Spleen (tissue), 11 donors: ENCODE measurements at regions not wholly inside any gene's neighbourhood (a gene's known extent, or its start where the extent isn't known, plus 50 kb on each side); places are given as distances from the start of the nearest gene placed in this dataset.

Experiments used
- DNase-seq: peaks from one replicate; pipeline ENCODE4 v3.0.0-alpha.2; 2020
- H3K27ac ChIP-seq, 8 donors: fragments of 200-600 bp; sonication (generic) in 7 of 8; 1 replicate in 4 of 8; 2 replicates in 4 of 8; pipeline versions ENCODE4 v1.5.0 to v1.8.0; 2016 to 2021; ENCODE audit warnings: inconsistent platforms in 4 of 8, mild to moderate bottlenecking in 4 of 8, moderate library complexity in 1 of 8
- H3K27me3 ChIP-seq, 7 donors: fragments of 200-600 bp; sonication (generic) in 6 of 7; replicated peaks in 1 of 7; 1 replicate in 4 of 7; 2 replicates in 3 of 7; pipeline versions ENCODE4 v1.5.0 to v1.8.0; 2016 to 2021; ENCODE audit warnings: inconsistent platforms in 3 of 7, mild to moderate bottlenecking in 1 of 7
- H3K36me3 ChIP-seq, 6 donors: fragments of 200-600 bp; sonication (generic) in 5 of 6; 1 replicate in 4 of 6; 2 replicates in 2 of 6; pipeline versions ENCODE4 v1.5.0 to v1.8.0; 2016 to 2021; ENCODE audit warnings: inconsistent platforms in 2 of 6
- H3K4me1 ChIP-seq, 6 donors: fragments of 200-600 bp; sonication (generic) in 5 of 6; 1 replicate in 3 of 6; 2 replicates in 3 of 6; pipeline versions ENCODE4 v1.5.0 to v1.8.0; 2016 to 2021; ENCODE audit warnings: inconsistent platforms in 3 of 6
- H3K4me3 ChIP-seq, 8 donors: fragments of 200-600 bp; sonication (generic) in 7 of 8; 1 replicate in 4 of 8; 2 replicates in 4 of 8; pipeline versions ENCODE4 v1.5.0 to v1.8.0; 2016 to 2021; ENCODE audit warnings: inconsistent platforms in 4 of 8, mild to moderate bottlenecking in 4 of 8, moderate library complexity in 2 of 8
- H3K9me3 ChIP-seq, 8 donors: fragments of 200-600 bp; sonication (generic) in 7 of 8; 1 replicate in 4 of 8; 2 replicates in 4 of 8; pipeline versions ENCODE4 v1.5.0 to v1.8.0; 2016 to 2021; ENCODE audit warnings: inconsistent platforms in 4 of 8
- CTCF ChIP-seq, 11 experiments: fragments of 200-600 bp in 7 of 11; fragments of 450-650 bp in 4 of 11; sonication (generic) in 4 of 11; IDR thresholded peaks in 8 of 11; conservative IDR thresholded peaks in 3 of 11; 1 replicate in 7 of 11; 2 replicates in 4 of 11; pipeline versions ENCODE4 v1.4.0 to v1.8.0; 2016 to 2021; ENCODE audit warnings: antibody characterized with exemption in 11 of 11, inconsistent platforms in 4 of 11, mild to moderate bottlenecking in 1 of 11
- POLR2A ChIP-seq, 3 donors: fragments of 450-650 bp; IDR thresholded peaks; one replicate each; pipeline ENCODE4 v1.5.1; 2017; ENCODE audit warnings: antibody characterized with exemption in 3 of 3, mild to moderate bottlenecking in 1 of 3
- POLR2AphosphoS5 ChIP-seq, 3 donors: sonication (generic); formaldehyde crosslinking; IDR thresholded peaks; one replicate each; pipeline ENCODE4 v1.5.1; 2017; ENCODE audit warnings: antibody characterized with exemption in 3 of 3
- WGBS, 5 donors: extraction: QIAGEN DNeasy Blood & Tissue Kit in 3 of 5; methylation state at CpG; one replicate each; pipeline versions ENCODE4 v1.1.5 to v1.1.7; 2013 to 2018; 5-methylcytosine and 5-hydroxymethylcytosine counted together
- intact Hi-C: fragments of 100-400 bp; cut with DNase I; formaldehyde crosslinking; loops from one replicate; pipeline ENCODE4 v1.15.0; 2023; ENCODE audit warnings: low total_unique reads
- donor health status: healthy with polysubstance abuse.
- donor health status: DM: no; HTN: no; CAD: no; lungs with moderate emphysema.
- donor health status: DM: no; HTN: no; CAD: no.
- donor health status: Bipolar disorder and iron deficiency.
- donor health status: healthy.
- donor health status: DM: no; HTN: no; CAD: no.
- donor health status: DM: yes; HTN: yes; CAD: no.

GRCh38 chr5:79871364-79872120 is 119.5 kb downstream of the MTX3 start:
- Histone ChIP-seq H3K4me3 (no peak overlapping the region), H3K4me1 (no peaks in the 10 kb centered on the region), H3K36me3 (no peaks in the 10 kb centered on the region), H3K9me3 (no peaks in the 10 kb centered on the region), H3K27me3 (peaks cover 0 to 19% (median 0%) of the 10 kb centered on the region in 7 donors), H3K27ac (no peak overlapping the region)
- no peak for DNase-seq
- intact Hi-C loops: no loop called here
- WGBS, 5 donors: 87 to 95% (median 90%) methylated on average over 8 of the region's 8 CpGs
- TF ChIP-seq POLR2A (IDR thresholded peaks at IDR 0.05) (no peak), CTCF (IDR thresholded peaks at IDR 0.05 in 8 of 11, conservative IDR thresholded peaks at IDR 0.05 in 3 of 11) (no peak), POLR2AphosphoS5 (IDR thresholded peaks at IDR 0.05) (no peak)

- intact Hi-C loops: no loop called here
- peaks cover 0 to 14% (median 0%) of the 10 kb centered on the region in 7 donors for H3K27me3 ChIP-seq
- H3K4me1 ChIP-seq: no peaks in the 10 kb centered on the region
- TF ChIP-seq POLR2AphosphoS5 (IDR thresholded peaks at IDR 0.05) (no peak), POLR2A (IDR thresholded peaks at IDR 0.05) (no peak), CTCF (IDR thresholded peaks at IDR 0.05 in 8 of 11, conservative IDR thresholded peaks at IDR 0.05 in 3 of 11) (no peak)
- peaks cover 0 to 6% (median 0%) of the 10 kb centered on the region in 8 donors for H3K9me3 ChIP-seq
- no peak for DNase-seq
- WGBS, 5 donors: 64 to 67% (median 67%) methylated on average over 5 of the region's 5 CpGs
- no peak overlapping the region for H3K27ac ChIP-seq
- H3K36me3 ChIP-seq: no peaks in the 10 kb centered on the region
- no peak overlapping the region for H3K4me3 ChIP-seq
These were observed 122.8 kb downstream of the MTX3 start for GRCh38 chr5:79868163-79868670.

GRCh38 chr5:79865579-79865978 is 125.5 kb downstream of the MTX3 start:
- TF ChIP-seq POLR2A (IDR thresholded peaks at IDR 0.05) (no peak), POLR2AphosphoS5 (IDR thresholded peaks at IDR 0.05) (no peak), CTCF (IDR thresholded peaks at IDR 0.05 in 8 of 11, conservative IDR thresholded peaks at IDR 0.05 in 3 of 11) (no peak)
- intact Hi-C loops: no loop called here
- no peak overlapping the region for H3K27ac ChIP-seq
- H3K27me3 ChIP-seq: peaks cover 0 to 7% (median 0%) of the 10 kb centered on the region in 7 donors
- H3K4me1 ChIP-seq: no peaks in the 10 kb centered on the region
- DNase-seq: no peak
- peaks cover 0 to 6% (median 0%) of the 10 kb centered on the region in 8 donors for H3K9me3 ChIP-seq
- 77 to 89% (median 83%) methylated on average over 2 of the region's 2 CpGs for WGBS, 5 donors
- H3K4me3 ChIP-seq: no peak overlapping the region
- H3K36me3 ChIP-seq: no peaks in the 10 kb centered on the region

GRCh38 chr5:79864364-79864763 is 126.7 kb downstream of the MTX3 start:
- intact Hi-C loops: no loop called here
- H3K9me3 ChIP-seq: peaks cover 0 to 6% (median 0%) of the 10 kb centered on the region in 8 donors
- WGBS, 5 donors: 55 to 77% (median 58%) methylated on average over 4 of the region's 4 CpGs
- peaks cover 0 to 8% (median 0%) of the 10 kb centered on the region in 7 donors for H3K27me3 ChIP-seq
- no peak overlapping the region for H3K4me3 ChIP-seq
- no peaks in the 10 kb centered on the region for H3K4me1 ChIP-seq
- TF ChIP-seq POLR2AphosphoS5 (IDR thresholded peaks at IDR 0.05) (no peak), CTCF (IDR thresholded peaks at IDR 0.05 in 8 of 11, conservative IDR thresholded peaks at IDR 0.05 in 3 of 11) (no peak), POLR2A (IDR thresholded peaks at IDR 0.05) (no peak)
- DNase-seq: no peak
- H3K27ac ChIP-seq: no peak overlapping the region
- H3K36me3 ChIP-seq: no peaks in the 10 kb centered on the region
